MM.1S (cell line): ENCODE measurements at regions not wholly inside any gene's neighbourhood (a gene's known extent, or its start where the extent isn't known, plus 50 kb on each side); places are given as distances from the start of the nearest gene placed in this dataset.

ENCODE experiments used
- DNase-seq: peaks from one replicate; pipeline ENCODE4 v3.0.0-alpha.2; 2015
- H2AFZ ChIP-seq: fragments of 300-600 bp; sonication (generic); 2 replicates; pipeline ENCODE4 v1.6.0; 2016; ENCODE audit warnings: antibody characterized with exemption, low read length
- H3F3A ChIP-seq: fragments of 300-600 bp; sonication (generic); 2 replicates; pipeline ENCODE4 v1.6.1; 2016; ENCODE audit warnings: mild to moderate bottlenecking, antibody characterized with exemption, low read length, moderate library complexity, mixed read lengths; ENCODE audit not compliant: insufficient read depth
- H3K27ac ChIP-seq: fragments of 300-600 bp; sonication (generic); 2 replicates; pipeline ENCODE4 v1.5.1; 2016; ENCODE audit warnings: mild to moderate bottlenecking, low read length
- H3K27me3 ChIP-seq: fragments of 300-600 bp; sonication (generic); replicated peaks from 2 replicates; pipeline ENCODE4 v1.6.0; 2016; ENCODE audit warnings: low read length; ENCODE audit not compliant: insufficient read depth
- H3K36me3 ChIP-seq: fragments of 300-600 bp; sonication (generic); replicated peaks from 2 replicates; pipeline ENCODE4 v1.6.1; 2016; ENCODE audit warnings: mild to moderate bottlenecking, low read length, mixed read lengths; ENCODE audit not compliant: insufficient read depth
- H3K4me1 ChIP-seq: fragments of 300-600 bp; sonication (generic); 2 replicates; pipeline ENCODE4 v1.6.1; 2016; ENCODE audit warnings: low read length, mixed read lengths
- H3K4me2 ChIP-seq: fragments of 300-600 bp; sonication (generic); 2 replicates; pipeline ENCODE4 v1.6.0; 2016; ENCODE audit warnings: low read depth, low read length
- H3K4me3 ChIP-seq: fragments of 300-600 bp; sonication (generic); 2 replicates; pipeline ENCODE4 v1.5.1; 2016; ENCODE audit warnings: low read length, mixed read lengths
- H3K79me2 ChIP-seq: fragments of 300-600 bp; sonication (generic); 2 replicates; pipeline ENCODE4 v1.6.1; 2016; ENCODE audit warnings: mixed run types, low read length, mixed read lengths
- H3K9ac ChIP-seq: fragments of 300-600 bp; sonication (generic); 2 replicates; pipeline ENCODE4 v1.6.1; 2016; ENCODE audit warnings: low read length, mixed read lengths
- H3K9me2 ChIP-seq: fragments of 300-600 bp; sonication (generic); replicated peaks from 2 replicates; pipeline ENCODE4 v1.6.1; 2016; ENCODE audit warnings: mild to moderate bottlenecking, low read length, mixed read lengths; ENCODE audit not compliant: insufficient read depth
- H3K9me3 ChIP-seq: fragments of 300-600 bp; sonication (generic); replicated peaks from 2 replicates; pipeline ENCODE4 v1.6.1; 2016; ENCODE audit warnings: mild to moderate bottlenecking, low read length, mixed read lengths; ENCODE audit not compliant: insufficient read depth
- H4K20me1 ChIP-seq: fragments of 300-600 bp; sonication (generic); 2 replicates; pipeline ENCODE4 v1.6.1; 2016; ENCODE audit warnings: mild to moderate bottlenecking, low read length, moderate library complexity, mixed read lengths; ENCODE audit not compliant: insufficient read depth
- EZH2 ChIP-seq: fragments of 300-600 bp; sonication (generic); optimal IDR thresholded peaks from 2 replicates; pipeline ENCODE3; 2017; ENCODE audit warnings: low read depth, mild to moderate bottlenecking, antibody characterized with exemption, low read length, mixed read lengths
- EZH2phosphoT487 ChIP-seq: fragments of 300-600 bp; sonication (generic); IDR thresholded peaks from 2 replicates; pipeline ENCODE4 v1.6.1; 2018; ENCODE audit warnings: antibody characterized with exemption, low read length
- TF ChIP-seq, protein P1 (sequence below): fragments of 300-600 bp; sonication (generic); IDR thresholded peaks from 2 replicates; pipeline ENCODE4 v1.5.1; 2016; ENCODE audit warnings: antibody characterized with exemption, low read length, mixed read lengths

- Histone ChIP-seq H4K20me1 (no peaks in the 10 kb centered on the region), H3K4me2 (no peak overlapping the region), H3K9ac (no peak overlapping the region), H3K4me1 (no peaks in the 10 kb centered on the region), H3K4me3 (no peak overlapping the region), H3F3A (no peaks in the 10 kb centered on the region), H3K36me3 (no peaks in the 10 kb centered on the region), H3K9me3 (no peaks in the 10 kb centered on the region), H3K27me3 (no peaks in the 10 kb centered on the region), H3K9me2 (no peaks in the 10 kb centered on the region), H2AFZ (no peak overlapping the region), H3K27ac (no peak overlapping the region), H3K79me2 (no peaks in the 10 kb centered on the region)
- DNase-seq = no peak
- no peak for TF ChIP-seq EZH2phosphoT487
- no peak for TF ChIP-seq EZH2
Observed at GRCh38 chr6:149150801-149151398, 166.6 kb upstream of the TAB2 start.

- no peak overlapping the region for H2AFZ ChIP-seq
- no peaks in the 10 kb centered on the region for H4K20me1 ChIP-seq
- H3K9me2 ChIP-seq = no peaks in the 10 kb centered on the region
- no peak overlapping the region for H3K4me2 ChIP-seq
- no peaks in the 10 kb centered on the region for H3K27me3 ChIP-seq
- H3K9ac ChIP-seq = no peak overlapping the region
- H3K79me2 ChIP-seq = no peaks in the 10 kb centered on the region
- H3K36me3 ChIP-seq = no peaks in the 10 kb centered on the region
- no peaks in the 10 kb centered on the region for H3K4me1 ChIP-seq
- H3K27ac ChIP-seq = no peak overlapping the region
- H3K9me3 ChIP-seq = no peaks in the 10 kb centered on the region
- DNase-seq = no peak
- no peaks in the 10 kb centered on the region for H3F3A ChIP-seq
- TF ChIP-seq EZH2 (no peak), EZH2phosphoT487 (no peak)
- TF ChIP-seq, protein P1, sequence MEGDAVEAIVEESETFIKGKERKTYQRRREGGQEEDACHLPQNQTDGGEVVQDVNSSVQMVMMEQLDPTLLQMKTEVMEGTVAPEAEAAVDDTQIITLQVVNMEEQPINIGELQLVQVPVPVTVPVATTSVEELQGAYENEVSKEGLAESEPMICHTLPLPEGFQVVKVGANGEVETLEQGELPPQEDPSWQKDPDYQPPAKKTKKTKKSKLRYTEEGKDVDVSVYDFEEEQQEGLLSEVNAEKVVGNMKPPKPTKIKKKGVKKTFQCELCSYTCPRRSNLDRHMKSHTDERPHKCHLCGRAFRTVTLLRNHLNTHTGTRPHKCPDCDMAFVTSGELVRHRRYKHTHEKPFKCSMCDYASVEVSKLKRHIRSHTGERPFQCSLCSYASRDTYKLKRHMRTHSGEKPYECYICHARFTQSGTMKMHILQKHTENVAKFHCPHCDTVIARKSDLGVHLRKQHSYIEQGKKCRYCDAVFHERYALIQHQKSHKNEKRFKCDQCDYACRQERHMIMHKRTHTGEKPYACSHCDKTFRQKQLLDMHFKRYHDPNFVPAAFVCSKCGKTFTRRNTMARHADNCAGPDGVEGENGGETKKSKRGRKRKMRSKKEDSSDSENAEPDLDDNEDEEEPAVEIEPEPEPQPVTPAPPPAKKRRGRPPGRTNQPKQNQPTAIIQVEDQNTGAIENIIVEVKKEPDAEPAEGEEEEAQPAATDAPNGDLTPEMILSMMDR = no peak
- no peak overlapping the region for H3K4me3 ChIP-seq
Observed at GRCh38 chr6:149152521-149152920, 165.0 kb upstream of the TAB2 start.

- H3K27ac ChIP-seq = no peak overlapping the region
Observed at GRCh38 chr6:149153100-149153499, 164.4 kb upstream of the TAB2 start.

DNA sequence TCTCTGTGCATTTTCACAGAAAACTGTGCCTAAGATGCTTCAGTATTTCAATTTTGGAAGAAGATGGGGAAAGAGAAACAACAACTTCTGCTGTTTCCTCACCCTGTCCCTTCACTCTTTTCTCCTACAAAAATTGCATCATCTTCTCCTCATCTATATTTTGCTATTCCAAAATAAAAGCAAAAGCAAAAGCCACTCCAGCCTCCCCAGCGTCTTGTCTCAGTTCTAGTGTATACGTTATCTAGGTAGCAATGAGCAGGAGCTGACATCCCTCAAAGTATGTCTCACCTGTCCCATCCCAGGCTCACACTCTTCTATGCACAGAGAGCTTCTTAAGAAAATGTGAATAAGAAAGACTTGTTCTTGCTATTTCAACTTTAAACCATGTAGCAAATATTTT lies 163.8 kb upstream of the TAB2 start:
- no peaks in the 10 kb centered on the region for H3K36me3 ChIP-seq
- no peaks in the 10 kb centered on the region for H3K9me2 ChIP-seq
- no peak overlapping the region for H3K4me3 ChIP-seq
- no peak overlapping the region for H2AFZ ChIP-seq
- H3K79me2 ChIP-seq = no peaks in the 10 kb centered on the region
- H3F3A ChIP-seq = no peaks in the 10 kb centered on the region
- no peak overlapping the region for H3K27ac ChIP-seq
- H4K20me1 ChIP-seq = no peaks in the 10 kb centered on the region
- H3K27me3 ChIP-seq = no peaks in the 10 kb centered on the region
- no peak for TF ChIP-seq EZH2
- no peak for TF ChIP-seq EZH2phosphoT487
- TF ChIP-seq, protein P1 = no peak
- no peak overlapping the region for H3K9ac ChIP-seq
- H3K9me3 ChIP-seq = no peaks in the 10 kb centered on the region
- H3K4me1 ChIP-seq = no peaks in the 10 kb centered on the region
- DNase-seq = no peak
- no peak overlapping the region for H3K4me2 ChIP-seq

More at GRCh38 chr6:149153100-149153499, 164.4 kb upstream of the TAB2 start:
- no peaks in the 10 kb centered on the region for H3K27me3 ChIP-seq
- H3K36me3 ChIP-seq = no peaks in the 10 kb centered on the region
- TF ChIP-seq, protein P1 = no peak
- no peak for TF ChIP-seq EZH2phosphoT487
- no peak for TF ChIP-seq EZH2
- H2AFZ ChIP-seq = no peak overlapping the region
- DNase-seq = no peak
- H3K79me2 ChIP-seq = no peaks in the 10 kb centered on the region
- H3K9ac ChIP-seq = no peak overlapping the region
- H3K9me3 ChIP-seq = no peaks in the 10 kb centered on the region
- no peak overlapping the region for H3K4me2 ChIP-seq
- H3K4me3 ChIP-seq = no peak overlapping the region
- no peaks in the 10 kb centered on the region for H3K9me2 ChIP-seq
- no peaks in the 10 kb centered on the region for H3K4me1 ChIP-seq
- H3F3A ChIP-seq = no peaks in the 10 kb centered on the region
- H4K20me1 ChIP-seq = no peaks in the 10 kb centered on the region
